ENCODE measurements at regions not wholly inside any gene's neighbourhood (a gene's known extent, or its start where the extent isn't known, plus 50 kb on each side); places are given as distances from the start of the nearest gene placed in this dataset.

DNA sequence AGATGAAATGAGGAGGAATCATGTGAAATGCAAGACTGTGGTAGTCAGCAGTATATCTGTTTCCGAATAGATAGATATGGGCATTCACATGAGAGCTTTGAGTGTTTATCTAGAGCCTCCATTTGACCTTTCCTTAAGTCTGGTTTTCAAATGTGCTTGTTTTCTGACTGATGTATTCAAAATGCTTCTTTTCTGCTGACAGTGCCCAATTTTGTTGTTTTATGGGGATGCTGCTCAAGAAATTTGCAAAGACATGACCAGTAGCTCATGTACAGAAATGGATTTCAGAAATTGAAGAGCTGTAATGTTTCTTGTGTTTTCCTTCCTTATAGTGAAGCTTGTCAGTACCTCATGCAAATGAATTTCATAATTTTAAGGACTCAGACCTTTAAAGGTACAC lies 903.4 kb upstream of the CDH8 start:
- POLR2A ChIA-PET, result no interaction called here
- no peaks in the 10 kb centered on the region for H3K27me3 Mint-ChIP-seq
- H3K27ac Mint-ChIP-seq, result no peak overlapping the region
- intact Hi-C loops (cut with micrococcal nuclease), result no loop called here
- H3K9me3 Mint-ChIP-seq, result peaks cover 2% of the 10 kb centered on the region
- no peak for ATAC-seq (ENCODE audit: low read depth)
- no peaks in the 10 kb centered on the region for H3K36me3 Mint-ChIP-seq (ENCODE audit: low read depth)
- TF ChIP-seq, protein P1, sequence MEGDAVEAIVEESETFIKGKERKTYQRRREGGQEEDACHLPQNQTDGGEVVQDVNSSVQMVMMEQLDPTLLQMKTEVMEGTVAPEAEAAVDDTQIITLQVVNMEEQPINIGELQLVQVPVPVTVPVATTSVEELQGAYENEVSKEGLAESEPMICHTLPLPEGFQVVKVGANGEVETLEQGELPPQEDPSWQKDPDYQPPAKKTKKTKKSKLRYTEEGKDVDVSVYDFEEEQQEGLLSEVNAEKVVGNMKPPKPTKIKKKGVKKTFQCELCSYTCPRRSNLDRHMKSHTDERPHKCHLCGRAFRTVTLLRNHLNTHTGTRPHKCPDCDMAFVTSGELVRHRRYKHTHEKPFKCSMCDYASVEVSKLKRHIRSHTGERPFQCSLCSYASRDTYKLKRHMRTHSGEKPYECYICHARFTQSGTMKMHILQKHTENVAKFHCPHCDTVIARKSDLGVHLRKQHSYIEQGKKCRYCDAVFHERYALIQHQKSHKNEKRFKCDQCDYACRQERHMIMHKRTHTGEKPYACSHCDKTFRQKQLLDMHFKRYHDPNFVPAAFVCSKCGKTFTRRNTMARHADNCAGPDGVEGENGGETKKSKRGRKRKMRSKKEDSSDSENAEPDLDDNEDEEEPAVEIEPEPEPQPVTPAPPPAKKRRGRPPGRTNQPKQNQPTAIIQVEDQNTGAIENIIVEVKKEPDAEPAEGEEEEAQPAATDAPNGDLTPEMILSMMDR (IDR thresholded peaks at IDR 0.05), result no peak
- CTCF ChIA-PET, result no interaction called here
- DNase-seq, result no peak
- H3K4me3 Mint-ChIP-seq, result no peak overlapping the region
- no peaks in the 10 kb centered on the region for H3K4me1 Mint-ChIP-seq

DNA sequence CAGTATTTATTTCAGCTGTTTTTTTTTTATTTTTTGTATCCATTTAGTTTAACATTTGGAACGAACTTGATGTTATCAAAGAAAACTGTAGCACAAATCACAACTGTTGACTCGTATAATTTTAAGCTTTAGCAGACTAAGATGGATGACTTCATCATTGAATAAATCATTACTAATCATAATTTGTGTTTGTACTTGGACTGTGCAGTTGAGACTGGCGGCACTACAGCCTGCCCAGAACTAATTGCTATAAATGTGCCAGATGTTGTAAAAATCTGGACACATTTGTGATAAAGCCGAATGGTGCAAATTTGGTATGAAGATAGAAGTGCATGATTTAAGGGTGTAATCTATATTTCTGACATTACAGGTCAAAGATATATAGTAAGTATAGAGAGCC lies 897.7 kb upstream of the CDH8 start:
- no peaks in the 10 kb centered on the region for H3K9me3 Mint-ChIP-seq
- no peaks in the 10 kb centered on the region for H3K4me1 Mint-ChIP-seq
- H3K27ac Mint-ChIP-seq, result no peak overlapping the region
- ChIA-PET CTCF (no interaction called here), POLR2A (no interaction called here)
- no peak overlapping the region for H3K4me3 Mint-ChIP-seq
- H3K27me3 Mint-ChIP-seq, result no peaks in the 10 kb centered on the region
- DNase-seq, result no peak
- H3K36me3 Mint-ChIP-seq (ENCODE audit: low read depth), result no peaks in the 10 kb centered on the region
- TF ChIP-seq, protein P1 (IDR thresholded peaks at IDR 0.05), result no peak
- ATAC-seq (ENCODE audit: low read depth), result no peak
- intact Hi-C loops (cut with micrococcal nuclease), result no loop called here

DNA sequence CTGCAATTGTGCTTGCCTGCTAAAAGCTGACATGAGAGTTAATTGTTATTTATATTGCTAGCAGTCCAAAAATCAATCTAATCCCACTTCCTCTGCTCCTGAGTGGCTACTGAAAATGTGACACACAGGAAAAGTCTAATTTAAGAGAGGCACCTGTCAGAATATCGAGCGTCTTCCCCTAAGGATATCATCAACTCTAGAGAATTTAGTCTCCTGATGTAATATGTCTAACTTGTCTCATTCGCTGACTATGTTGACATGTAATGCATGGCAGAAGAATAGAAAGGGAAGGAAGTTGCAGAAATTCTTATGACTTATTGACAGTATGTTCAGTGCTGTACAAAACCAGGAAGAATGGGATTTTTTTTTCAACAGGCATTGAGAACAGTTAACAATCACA lies 893.4 kb upstream of the CDH8 start:
- intact Hi-C loops (cut with micrococcal nuclease), result no loop called here
- POLR2A ChIA-PET, result no interaction called here
- H3K4me1 Mint-ChIP-seq, result no peaks in the 10 kb centered on the region

DNA sequence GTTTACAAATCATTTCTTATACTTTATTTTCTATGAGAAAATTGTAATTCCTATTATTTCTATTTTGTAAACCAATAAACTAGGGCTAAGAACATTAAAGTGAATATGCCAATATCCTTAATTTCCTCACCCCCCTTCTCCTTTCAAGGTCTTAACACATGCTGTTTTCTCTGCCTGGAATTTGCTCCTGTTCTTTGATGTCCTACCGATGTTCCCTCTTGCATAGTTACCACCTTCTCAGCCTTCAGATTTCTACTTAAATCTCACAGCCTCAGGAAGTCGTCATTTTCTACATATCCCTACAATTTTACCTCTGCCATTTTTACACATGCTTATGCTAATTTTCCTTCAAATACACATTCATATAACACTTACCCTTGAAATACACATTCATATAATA lies 890.9 kb upstream of the CDH8 start:
- Mint-ChIP-seq H3K27me3 (no peaks in the 10 kb centered on the region), H3K9me3 (peaks cover 9% of the 10 kb centered on the region), H3K4me1 (no peaks in the 10 kb centered on the region), H3K27ac (no peak overlapping the region), H3K4me3 (no peak overlapping the region), H3K36me3 (ENCODE audit: low read depth) (no peaks in the 10 kb centered on the region)
- intact Hi-C loops (cut with micrococcal nuclease), result no loop called here
- TF ChIP-seq, protein P1 (IDR thresholded peaks at IDR 0.05), result no peak
- ChIA-PET POLR2A (no interaction called here), CTCF (no interaction called here)
- ATAC-seq (ENCODE audit: low read depth), result no peak
- no peak for DNase-seq

More for the DNA sequence above, 893.4 kb upstream of the CDH8 start:
- Mint-ChIP-seq H3K27me3 (no peaks in the 10 kb centered on the region), H3K4me3 (no peak overlapping the region), H3K9me3 (peaks cover 4% of the 10 kb centered on the region), H3K36me3 (ENCODE audit: low read depth) (no peaks in the 10 kb centered on the region), H3K27ac (no peak overlapping the region)
- ATAC-seq (ENCODE audit: low read depth) (no peak), DNase-seq (no peak)
- CTCF ChIA-PET, result no interaction called here
- TF ChIP-seq, protein P1 (IDR thresholded peaks at IDR 0.05), result no peak

DNA sequence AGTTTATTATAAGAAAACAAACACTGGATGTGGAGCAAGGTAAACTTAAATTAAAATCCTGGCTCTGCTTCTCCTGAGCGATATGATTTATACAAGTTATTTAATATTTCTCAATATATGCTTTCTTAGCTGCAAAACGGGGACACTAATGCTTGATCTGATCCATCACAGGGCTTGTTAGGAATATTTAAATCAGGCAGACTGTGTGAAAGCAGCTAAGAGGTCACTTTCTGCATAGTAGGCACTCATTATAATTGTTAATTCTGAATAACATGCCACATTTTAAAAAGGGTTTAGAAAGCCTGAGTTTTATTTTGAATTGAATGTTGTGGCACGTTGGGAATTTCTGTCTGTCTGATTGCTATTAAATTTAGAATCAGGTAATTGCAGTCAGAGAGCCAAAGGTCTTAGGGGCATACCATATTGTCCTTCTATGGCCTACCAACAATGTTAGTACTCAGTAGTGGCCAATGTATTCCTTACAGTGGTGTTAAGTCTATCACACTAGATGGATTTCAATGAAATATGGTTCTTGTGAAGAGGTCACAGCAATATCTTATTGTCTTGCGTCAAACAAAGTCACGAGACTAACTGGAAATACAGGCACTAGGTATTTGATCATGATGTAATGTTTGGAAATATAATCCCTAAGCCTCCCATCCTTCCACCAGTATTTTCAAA lies 890.0 kb upstream of the CDH8 start:
- peaks cover 9% of the 10 kb centered on the region for H3K9me3 Mint-ChIP-seq
- intact Hi-C loops (cut with micrococcal nuclease), result no loop called here
- TF ChIP-seq, protein P1 (IDR thresholded peaks at IDR 0.05), result no peak
- DNase-seq (no peak), ATAC-seq (ENCODE audit: low read depth) (no peak)
- H3K4me1 Mint-ChIP-seq, result no peaks in the 10 kb centered on the region
- no peaks in the 10 kb centered on the region for H3K27me3 Mint-ChIP-seq
- no peak overlapping the region for H3K4me3 Mint-ChIP-seq
- ChIA-PET POLR2A (no interaction called here), CTCF (no interaction called here)
- no peaks in the 10 kb centered on the region for H3K36me3 Mint-ChIP-seq (ENCODE audit: low read depth)
- H3K27ac Mint-ChIP-seq, result no peak overlapping the region

Data from activated B cell treated with CpG ODN at 0.5 μM for 24 hours (primary cell).